Stimulated activated CD8-positive, alpha-beta memory T cell treated with anti-CD3 and anti-CD28 coated beads, Interleukin-2, amount 100 ng/mL, for 1 hour (primary cell): ENCODE measurements at regions not wholly inside any gene's neighbourhood (a gene's known extent, or its start where the extent isn't known, plus 50 kb on each side); places are given as distances from the start of the nearest gene placed in this dataset.
"Not testable (repeated sequence)": the region's sequence is repeated elsewhere in the genome, so short reads cannot be mapped to it uniquely, and the experiment has no call there.

Experiments
- DNase-seq, 2 donors: peaks; one replicate each; pipeline ENCODE4 v3.0.0-alpha.2; 2020; ENCODE audit warnings: low read depth in 2 of 2

- DNase-seq = not testable (repeated sequence)
These were observed 223.1 kb upstream of the C1QTNF3 start for GRCh38 chr5:34266151-34266550.

DNA sequence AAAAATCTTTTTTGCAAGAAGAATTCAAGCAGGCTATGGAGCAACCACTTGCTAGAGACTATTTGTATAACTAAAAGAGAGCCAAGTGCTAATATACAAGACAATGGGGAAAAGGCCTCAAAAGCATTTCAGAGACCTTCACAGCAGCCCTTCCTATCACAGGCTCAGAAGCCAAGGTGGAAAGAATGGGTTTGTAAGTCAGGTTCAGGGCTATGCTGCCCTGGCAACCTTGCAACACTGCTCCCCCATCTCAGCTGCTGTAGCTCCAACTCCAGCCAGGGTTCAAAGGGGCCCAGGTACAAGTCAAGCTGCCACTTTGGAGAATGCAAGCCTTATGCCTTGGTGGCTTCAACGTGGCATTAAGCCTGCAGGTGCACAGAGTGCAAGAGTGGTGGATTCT, 253.7 kb upstream of the C1QTNF3 start:
- DNase-seq = not testable (repeated sequence)

- not testable (repeated sequence) for DNase-seq
These were observed 286.2 kb upstream of the C1QTNF3 start for GRCh38 chr5:34329201-34329600.

DNA sequence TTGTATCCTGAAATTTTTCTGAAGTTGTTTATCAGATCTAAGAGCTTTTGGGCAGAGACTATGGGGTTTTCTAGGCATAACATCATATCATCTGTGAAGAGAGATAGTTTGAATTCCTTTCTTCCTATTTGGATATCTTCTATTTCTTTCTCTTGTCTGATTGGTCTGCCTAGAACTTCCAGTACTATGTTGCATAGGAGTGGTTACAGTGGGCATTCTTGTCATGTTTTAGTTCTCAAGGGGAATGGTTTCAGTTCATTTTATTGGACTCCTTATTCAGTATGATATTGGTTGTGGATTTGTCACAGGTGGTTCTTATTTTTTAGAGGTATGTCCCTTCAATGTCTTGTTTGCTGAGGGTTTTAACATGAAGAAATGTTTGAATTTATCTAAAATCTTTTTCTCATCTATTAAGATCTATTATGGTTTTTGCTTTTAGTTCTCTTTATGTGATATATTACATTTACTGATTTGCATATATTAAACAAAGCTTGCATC, 286.6 kb upstream of the C1QTNF3 start:
- not testable (repeated sequence) for DNase-seq

DNA sequence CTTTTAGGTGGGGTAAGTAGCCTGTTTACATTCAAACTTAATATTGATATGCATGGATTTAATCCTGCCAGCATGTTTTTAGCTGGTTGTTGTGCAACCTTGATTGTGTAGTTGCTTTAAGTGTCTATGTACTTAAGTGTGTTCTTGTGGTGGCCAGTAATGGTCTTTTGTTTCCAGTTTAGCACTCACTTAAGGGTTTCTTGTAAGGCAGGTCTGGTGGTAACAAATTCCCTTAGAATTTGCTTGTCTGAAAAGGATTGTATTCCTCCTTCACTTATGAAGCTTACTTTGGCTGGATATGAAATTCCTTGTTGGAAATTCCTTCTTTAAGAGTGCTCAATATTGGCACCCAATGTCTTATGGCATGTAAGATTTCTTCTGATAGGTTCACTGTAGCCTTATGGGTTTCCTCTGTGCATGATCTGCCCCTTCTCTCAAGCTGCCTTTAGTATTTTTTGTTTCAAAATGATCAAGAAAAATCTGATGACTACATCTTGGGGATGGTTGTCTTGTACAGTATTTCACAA, 289.0 kb upstream of the C1QTNF3 start:
- DNase-seq = not testable (repeated sequence)

- not testable (repeated sequence) for DNase-seq
These were observed 296.5 kb upstream of the C1QTNF3 start for GRCh38 chr5:34339408-34340001.

GRCh38 chr5:34354440-34354839, 301.7 kb upstream of the RAI14 start:
- not testable (repeated sequence) for DNase-seq

GRCh38 chr5:34371417-34371816, 284.7 kb upstream of the RAI14 start:
- DNase-seq = not testable (repeated sequence)

GRCh38 chr5:34371817-34372216, 284.3 kb upstream of the RAI14 start:
- not testable (repeated sequence) for DNase-seq

- not testable (repeated sequence) for DNase-seq
These were observed 283.4 kb upstream of the RAI14 start for GRCh38 chr5:34372739-34373138.

GRCh38 chr5:34377651-34378050, 278.5 kb upstream of the RAI14 start:
- DNase-seq = not testable (repeated sequence)

DNA sequence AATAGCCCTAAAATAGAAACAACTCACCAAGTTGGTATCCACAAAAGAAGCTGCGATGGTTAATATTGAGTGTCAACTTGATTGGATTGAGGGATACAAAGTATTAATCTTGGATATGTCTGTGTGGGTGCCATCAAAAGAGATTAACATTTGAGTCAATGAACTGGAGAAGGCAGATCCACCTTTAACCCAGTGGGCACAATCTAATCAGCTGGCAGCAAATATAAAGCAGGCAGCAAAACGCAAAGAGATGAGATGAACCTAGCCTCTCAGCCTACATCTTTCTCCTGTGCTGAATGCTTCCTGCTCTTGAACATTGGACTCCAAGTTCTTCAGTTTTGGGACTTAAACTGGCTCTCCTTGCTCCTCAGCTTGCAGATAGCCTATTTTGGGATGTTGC, 277.6 kb upstream of the RAI14 start:
- DNase-seq = not testable (repeated sequence)

DNA sequence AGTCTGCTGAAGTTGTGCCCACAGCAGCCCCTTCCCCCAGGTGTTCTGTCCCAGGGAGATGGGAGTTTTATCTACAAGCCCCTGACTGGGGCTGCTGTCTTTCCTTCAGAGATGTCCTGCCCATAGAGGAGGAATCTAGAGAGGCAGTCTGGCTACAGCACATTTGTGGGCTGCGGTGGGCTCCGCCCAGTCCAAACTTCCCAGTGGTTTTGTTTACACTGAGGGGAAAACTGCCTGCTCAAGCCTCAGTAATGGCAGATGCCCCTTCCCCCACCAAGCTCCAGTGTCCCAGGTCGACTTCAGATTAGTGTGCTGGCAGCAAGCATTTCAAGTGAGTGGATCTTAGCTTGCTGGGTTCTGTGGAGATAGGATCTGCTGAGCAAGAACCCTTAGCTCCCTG, 267.4 kb upstream of the RAI14 start:
- not testable (repeated sequence) for DNase-seq

GRCh38 chr5:34409373-34409772, 246.8 kb upstream of the RAI14 start:
- no peak for DNase-seq

- no peak for DNase-seq
These were observed 245.6 kb upstream of the RAI14 start for GRCh38 chr5:34410411-34411139.

DNA sequence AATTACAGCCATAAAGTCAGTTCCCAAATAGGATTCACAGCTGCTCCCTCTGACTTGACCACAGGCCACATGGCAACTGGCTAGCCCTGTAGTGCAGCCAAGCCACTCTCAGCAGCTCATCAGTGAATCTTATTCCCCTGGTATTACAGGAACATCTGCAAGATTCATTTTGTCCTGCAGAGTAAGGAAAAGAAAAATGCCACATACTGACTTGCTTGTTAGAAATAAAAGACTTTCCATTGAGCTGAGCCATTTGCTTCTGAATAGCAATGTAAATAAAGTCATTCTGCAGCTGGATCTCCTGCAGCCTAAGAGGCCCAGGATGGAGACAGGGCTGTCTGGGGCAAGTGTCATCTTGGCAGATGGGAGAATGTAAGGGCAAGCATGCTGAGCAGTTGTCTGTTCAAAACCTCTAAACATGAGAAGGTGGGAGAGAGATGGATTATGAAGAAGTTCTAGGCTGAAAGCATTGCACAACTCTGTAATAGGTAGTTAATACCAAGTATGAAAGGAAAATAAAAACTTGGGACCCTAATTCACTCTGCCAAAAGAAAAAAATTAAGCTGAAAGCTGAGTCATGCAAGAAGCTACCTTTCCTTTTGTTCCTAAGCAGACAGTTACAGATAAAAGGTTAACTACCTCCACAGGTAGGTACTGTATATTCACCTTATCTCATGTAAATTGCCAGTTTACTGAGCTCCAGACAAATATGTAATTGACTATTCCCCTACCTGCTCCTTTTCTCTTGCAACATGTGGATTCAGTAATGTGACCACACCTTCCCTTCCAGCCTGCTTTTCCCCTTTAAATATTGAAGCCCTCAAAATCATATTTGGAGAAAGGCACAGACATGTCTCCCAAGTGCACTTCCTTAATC, 244.4 kb upstream of the RAI14 start:
- DNase-seq = no peak

DNA sequence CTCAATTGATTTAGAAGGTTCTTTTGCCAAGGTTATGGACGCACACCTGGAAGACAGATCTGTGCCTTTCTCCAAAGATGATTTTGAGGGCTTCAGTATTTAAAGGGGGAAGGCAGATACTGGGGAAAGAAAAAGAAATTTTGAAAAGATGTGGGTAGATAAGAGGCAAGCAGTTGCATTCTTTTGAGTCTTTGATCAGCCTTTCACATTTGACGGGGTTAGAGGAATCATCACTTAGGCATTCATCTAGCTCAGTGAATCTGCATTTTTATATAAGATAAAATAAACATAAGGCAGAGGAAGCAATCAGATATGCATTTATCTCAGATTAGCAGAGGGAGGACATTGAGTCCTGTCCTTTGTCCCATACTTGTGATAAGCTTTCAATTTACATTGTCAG, 243.4 kb upstream of the RAI14 start:
- no peak for DNase-seq

DNA sequence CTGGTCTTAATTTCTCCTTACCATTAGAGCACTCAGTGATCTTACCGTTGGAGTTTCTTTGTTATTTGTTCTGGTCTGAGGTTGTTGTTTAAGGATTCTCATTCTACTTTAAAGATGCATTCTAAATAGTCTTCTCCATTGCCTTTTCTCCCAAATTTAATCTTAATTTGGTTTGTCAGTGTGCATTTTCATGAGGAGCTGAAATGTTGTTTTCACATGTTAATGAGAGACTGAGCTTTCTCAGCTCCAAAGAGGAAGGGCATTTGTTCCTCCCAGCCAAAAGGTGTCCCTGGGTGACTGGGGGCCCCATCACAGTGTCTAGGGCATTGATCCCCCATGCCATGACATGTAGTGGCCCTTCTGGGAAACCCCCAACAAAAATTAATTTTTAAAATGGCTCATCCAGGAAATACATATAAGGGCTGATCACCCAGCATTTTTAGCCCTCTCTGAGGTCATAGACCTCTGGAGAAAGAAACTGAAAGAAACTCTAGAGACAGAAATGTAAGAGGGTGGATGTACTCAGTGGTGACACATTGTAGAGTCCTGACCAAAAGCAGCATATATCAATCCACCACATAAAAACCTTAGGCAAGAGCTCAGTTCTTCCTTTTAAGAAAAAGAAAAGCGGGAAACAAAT, 240.4 kb upstream of the RAI14 start:
- no peak for DNase-seq

DNA sequence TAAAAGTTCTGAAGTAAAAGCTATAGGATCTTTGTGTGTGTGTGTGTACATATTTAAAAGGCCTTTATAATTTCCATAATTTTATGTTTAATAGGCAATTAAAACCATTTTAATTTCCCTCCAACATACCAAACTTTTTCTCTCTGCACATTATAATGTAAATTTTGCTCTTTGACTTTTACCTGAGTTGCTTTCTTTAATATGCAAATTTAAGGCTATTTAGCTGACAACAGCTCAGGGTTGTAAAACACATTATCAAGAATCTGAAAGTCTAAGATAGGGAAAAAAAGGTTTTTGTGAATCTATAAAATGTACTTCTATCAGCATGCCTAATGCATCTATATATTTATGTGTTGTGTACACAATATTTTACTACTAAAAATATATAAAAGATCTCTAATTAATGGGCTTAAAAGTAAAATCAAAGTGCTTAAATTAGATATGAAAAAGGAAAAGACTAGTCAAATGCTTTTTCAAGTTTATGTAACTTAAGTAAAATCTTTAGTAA, 239.6 kb upstream of the RAI14 start:
- DNase-seq = no peak

DNA sequence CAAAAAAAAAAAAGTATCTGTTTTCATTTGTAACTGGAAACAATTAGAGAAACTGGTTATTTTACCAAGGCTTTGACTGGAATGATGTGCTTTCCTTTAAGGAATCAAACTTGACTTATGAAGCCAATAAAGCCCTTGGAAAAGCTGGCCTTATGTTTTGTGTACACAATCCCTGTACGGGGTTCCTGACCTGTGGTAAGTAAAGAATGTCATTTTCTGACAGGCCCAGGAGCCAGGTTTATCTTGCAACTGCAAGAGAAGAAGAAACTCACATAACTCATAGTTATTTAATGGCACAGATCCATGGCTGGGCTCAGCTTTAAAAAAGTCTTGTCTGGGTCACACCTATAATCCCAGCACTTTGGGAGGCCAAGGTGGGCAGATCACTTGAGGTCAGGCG, 235.9 kb upstream of the RAI14 start:
- DNase-seq = not testable (repeated sequence)

DNA sequence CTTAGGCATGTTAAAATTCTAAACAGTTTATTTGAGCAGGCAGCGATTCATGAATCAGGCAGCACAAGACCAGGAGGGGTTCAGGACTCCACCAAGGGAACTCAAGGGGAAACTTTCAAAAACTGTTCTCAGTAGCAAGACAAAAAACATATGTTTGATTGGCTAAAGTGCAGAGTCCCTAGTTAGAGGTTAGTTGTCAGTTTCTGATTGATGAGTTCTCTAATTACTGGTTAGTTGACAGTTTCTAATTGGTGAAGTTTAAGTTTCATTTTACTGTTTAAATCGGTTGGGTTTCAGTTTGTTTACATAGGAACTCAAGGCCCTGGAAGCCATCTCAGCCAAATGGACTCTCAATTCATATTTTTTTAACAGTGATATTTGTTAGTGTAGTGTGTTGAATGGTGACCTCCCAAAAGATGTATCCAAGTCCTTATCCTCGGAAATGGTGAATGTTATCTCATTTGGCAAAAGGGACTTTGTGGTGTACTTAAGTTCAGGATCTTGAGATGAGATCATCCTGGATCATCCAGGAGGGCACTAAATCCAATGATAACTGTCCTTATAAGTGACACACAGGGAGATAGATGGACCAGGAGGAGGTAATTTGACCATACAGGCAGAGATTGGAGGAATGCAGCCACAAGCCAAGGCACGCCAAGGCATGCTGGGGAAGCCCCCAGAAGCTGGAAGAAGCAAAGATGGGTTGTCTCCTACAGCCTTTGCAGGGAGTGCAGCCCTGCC, 219.2 kb upstream of the RAI14 start:
- DNase-seq = no peak
